PC-3 (cell line): ENCODE measurements at regions not wholly inside any gene's neighbourhood (a gene's known extent, or its start where the extent isn't known, plus 50 kb on each side); places are given as distances from the start of the nearest gene placed in this dataset.

ENCODE experiments used
- ATAC-seq: fragments of 200-7000 bp; cut with Tn5 transposase; 2 replicates; pipeline ENCODE4 v1.9.1; 2020; ENCODE audit warnings: mild to moderate bottlenecking, moderate library complexity
- BruUV-seq: library from RNA; stranded (reverse); fragments of 400-500 nt; replicated peaks from 2 replicates; lab custom pipeline; 2021; lab: Mats Ljungman, UMichigan
- CTCF ChIA-PET: fragments of 300-600 bp; sonication (Branson Sonifier 250); formaldehyde crosslinking; loops from one replicate; lab custom pipeline; 2022; ENCODE audit warnings: antibody characterized with exemption; lab: Charles Lee
- POLR2A ChIA-PET: fragments of 300-600 bp; sonication (Branson Sonifier 250); formaldehyde crosslinking; loops from one replicate; lab custom pipeline; 2022; ENCODE audit warnings: antibody characterized with exemption; ENCODE audit not compliant: unreplicated experiment; lab: Charles Lee
- DNase-seq: peaks from one replicate; pipeline ENCODE4 v3.0.0-alpha.2; 2015
- H2AFZ ChIP-seq: fragments of 300-600 bp; sonication (generic); 2 replicates; pipeline ENCODE4 v1.6.0; 2016; ENCODE audit warnings: antibody characterized with exemption, low read length
- H3F3A ChIP-seq: fragments of 300-600 bp; sonication (generic); one replicate; pipeline ENCODE4 v1.6.0; 2017; ENCODE audit warnings: antibody characterized with exemption, low read length, control low read depth, mild to moderate bottlenecking; ENCODE audit not compliant: unreplicated experiment
- H3K27ac ChIP-seq: fragments of 300-600 bp; sonication (generic); 2 replicates; pipeline ENCODE4 v1.5.1; 2016; ENCODE audit warnings: mild to moderate bottlenecking, low read length
- H3K27me3 ChIP-seq: fragments of 300-600 bp; sonication (generic); 2 replicates; pipeline ENCODE4 v1.6.1; 2016; ENCODE audit warnings: low read length, mixed read lengths
- H3K36me3 ChIP-seq: fragments of 300-600 bp; sonication (generic); 2 replicates; pipeline ENCODE4 v1.6.1; 2016; ENCODE audit warnings: low read depth, mixed run types, low read length, mixed read lengths
- H3K4me1 ChIP-seq: fragments of 300-600 bp; sonication (generic); 2 replicates; pipeline ENCODE4 v1.5.1; 2016; ENCODE audit warnings: low read length; ENCODE audit not compliant: insufficient read depth
- H3K4me2 ChIP-seq: fragments of 300-600 bp; sonication (generic); 2 replicates; pipeline ENCODE4 v1.6.0; 2016; ENCODE audit warnings: low read length
- H3K4me3 ChIP-seq: fragments of 300-600 bp; sonication (generic); 2 replicates; pipeline ENCODE4 v1.5.1; 2016; ENCODE audit warnings: mild to moderate bottlenecking, low read length, mixed read lengths
- H3K79me2 ChIP-seq: fragments of 300-600 bp; sonication (generic); 2 replicates; pipeline ENCODE4 v1.6.1; 2017; ENCODE audit warnings: low read length, mixed read lengths
- H3K9ac ChIP-seq: fragments of 300-600 bp; sonication (generic); 2 replicates; pipeline ENCODE4 v1.6.0; 2016; ENCODE audit warnings: mild to moderate bottlenecking, low read length
- H3K9me2 ChIP-seq: fragments of 300-600 bp; sonication (generic); replicated peaks from 2 replicates; pipeline ENCODE4 v1.6.1; 2016; ENCODE audit warnings: mixed run types, low read length, mixed read lengths
- H3K9me3 ChIP-seq: fragments of 300-600 bp; sonication (generic); 2 replicates; pipeline ENCODE4 v1.6.1; 2016; ENCODE audit warnings: low read length, mixed read lengths
- H4K20me1 ChIP-seq: fragments of 300-600 bp; sonication (generic); 2 replicates; pipeline ENCODE4 v1.6.1; 2016; ENCODE audit warnings: low read length, mixed read lengths
- EZH2 ChIP-seq: fragments of 300-600 bp; sonication (generic); IDR thresholded peaks from one replicate; pipeline ENCODE4 v1.6.1; 2017; ENCODE audit warnings: antibody characterized with exemption, mild to moderate bottlenecking, low read length; ENCODE audit not compliant: unreplicated experiment
- EZH2phosphoT487 ChIP-seq: fragments of 300-600 bp; sonication (generic); IDR thresholded peaks from 2 replicates; pipeline ENCODE4 v1.6.1; 2018; ENCODE audit warnings: mild to moderate bottlenecking, antibody characterized with exemption, low read length, borderline replicate concordance
- intact Hi-C: fragments of 100-400 bp; cut with micrococcal nuclease; formaldehyde crosslinking; loops from 2 replicates; pipeline ENCODE4 v1.9.0; 2023
- TF ChIP-seq, protein P1 (sequence below): fragments of 300-600 bp; sonication (generic); conservative IDR thresholded peaks from 2 replicates; pipeline ENCODE4 v1.5.1; 2017; ENCODE audit warnings: antibody characterized with exemption, low read depth, mild to moderate bottlenecking, low read length

DNA sequence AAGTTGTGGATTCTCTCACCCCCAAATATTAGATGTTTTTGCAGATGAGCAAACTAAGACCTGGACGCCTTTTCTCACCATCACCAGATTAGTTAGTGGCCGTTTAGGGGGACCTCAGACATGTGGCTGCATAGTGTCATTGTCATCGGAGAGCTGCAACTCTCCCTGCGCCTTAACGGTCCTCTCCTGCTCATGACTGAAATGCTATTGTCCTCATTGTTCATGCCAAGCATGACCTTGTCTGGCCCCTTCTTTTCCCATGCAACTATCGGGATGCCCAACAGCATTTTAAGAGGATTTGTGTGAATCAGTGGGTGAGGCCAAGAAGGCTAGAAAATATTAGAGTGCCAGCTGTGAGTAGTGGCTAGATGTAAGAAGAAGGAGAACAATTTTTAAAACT is 174.2 kb downstream of the SOCS6 start:
- peaks cover 8% of the 10 kb centered on the region for H3K4me1 ChIP-seq

DNA sequence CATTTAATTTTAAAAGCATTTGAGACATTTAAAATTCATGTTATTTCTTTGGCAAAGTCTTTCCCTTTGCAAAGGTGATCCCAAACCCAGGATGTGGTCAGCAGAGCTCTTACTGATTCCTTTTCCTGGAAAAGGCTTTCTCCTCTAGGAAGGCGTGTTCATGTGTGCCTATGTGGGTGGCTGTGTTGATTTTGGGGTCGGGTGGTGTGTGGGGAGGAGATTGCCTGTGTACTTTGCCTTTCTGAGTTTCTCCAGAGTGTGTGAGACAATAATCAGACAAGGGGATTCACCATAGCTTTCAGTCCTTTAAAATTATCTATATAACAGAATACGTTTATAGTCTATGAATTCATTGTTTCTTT is 173.2 kb downstream of the SOCS6 start:
- intact Hi-C loops, result no loop called here
- ATAC-seq (no peak), DNase-seq (no peak)
- Histone ChIP-seq H3K4me1 (peaks cover 8% of the 10 kb centered on the region), H3K4me3 (no peak overlapping the region), H3K79me2 (no peaks in the 10 kb centered on the region), H2AFZ (no peak overlapping the region), H3K36me3 (no peaks in the 10 kb centered on the region), H3K4me2 (no peak overlapping the region), H4K20me1 (no peaks in the 10 kb centered on the region), H3K9me2 (no peaks in the 10 kb centered on the region), H3K9me3 (no peaks in the 10 kb centered on the region), H3K27me3 (no peaks in the 10 kb centered on the region), H3K9ac (no peak overlapping the region), H3F3A (no peaks in the 10 kb centered on the region), H3K27ac (no peak overlapping the region)
- ChIA-PET CTCF (no interaction called here), POLR2A (no interaction called here)
- no peak for TF ChIP-seq EZH2
- no peak for TF ChIP-seq EZH2phosphoT487
- TF ChIP-seq, protein P1, sequence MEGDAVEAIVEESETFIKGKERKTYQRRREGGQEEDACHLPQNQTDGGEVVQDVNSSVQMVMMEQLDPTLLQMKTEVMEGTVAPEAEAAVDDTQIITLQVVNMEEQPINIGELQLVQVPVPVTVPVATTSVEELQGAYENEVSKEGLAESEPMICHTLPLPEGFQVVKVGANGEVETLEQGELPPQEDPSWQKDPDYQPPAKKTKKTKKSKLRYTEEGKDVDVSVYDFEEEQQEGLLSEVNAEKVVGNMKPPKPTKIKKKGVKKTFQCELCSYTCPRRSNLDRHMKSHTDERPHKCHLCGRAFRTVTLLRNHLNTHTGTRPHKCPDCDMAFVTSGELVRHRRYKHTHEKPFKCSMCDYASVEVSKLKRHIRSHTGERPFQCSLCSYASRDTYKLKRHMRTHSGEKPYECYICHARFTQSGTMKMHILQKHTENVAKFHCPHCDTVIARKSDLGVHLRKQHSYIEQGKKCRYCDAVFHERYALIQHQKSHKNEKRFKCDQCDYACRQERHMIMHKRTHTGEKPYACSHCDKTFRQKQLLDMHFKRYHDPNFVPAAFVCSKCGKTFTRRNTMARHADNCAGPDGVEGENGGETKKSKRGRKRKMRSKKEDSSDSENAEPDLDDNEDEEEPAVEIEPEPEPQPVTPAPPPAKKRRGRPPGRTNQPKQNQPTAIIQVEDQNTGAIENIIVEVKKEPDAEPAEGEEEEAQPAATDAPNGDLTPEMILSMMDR, result no peak
- no TSS peak for BruUV-seq

More for the DNA sequence above, 174.2 kb downstream of the SOCS6 start:
- Histone ChIP-seq H3K36me3 (no peaks in the 10 kb centered on the region), H3K27me3 (no peaks in the 10 kb centered on the region), H3F3A (no peaks in the 10 kb centered on the region), H3K9ac (no peak overlapping the region), H2AFZ (no peak overlapping the region), H3K4me2 (no peak overlapping the region), H3K4me3 (no peak overlapping the region), H3K9me3 (no peaks in the 10 kb centered on the region), H3K27ac (no peak overlapping the region), H3K79me2 (no peaks in the 10 kb centered on the region), H4K20me1 (no peaks in the 10 kb centered on the region), H3K9me2 (no peaks in the 10 kb centered on the region)
- DNase-seq (no peak), ATAC-seq (no peak)
- ChIA-PET CTCF (no interaction called here), POLR2A (no interaction called here)
- no TSS peak for BruUV-seq
- TF ChIP-seq, protein P1, result no peak
- TF ChIP-seq EZH2, result no peak
- no peak for TF ChIP-seq EZH2phosphoT487
- intact Hi-C loops, result no loop called here

DNA sequence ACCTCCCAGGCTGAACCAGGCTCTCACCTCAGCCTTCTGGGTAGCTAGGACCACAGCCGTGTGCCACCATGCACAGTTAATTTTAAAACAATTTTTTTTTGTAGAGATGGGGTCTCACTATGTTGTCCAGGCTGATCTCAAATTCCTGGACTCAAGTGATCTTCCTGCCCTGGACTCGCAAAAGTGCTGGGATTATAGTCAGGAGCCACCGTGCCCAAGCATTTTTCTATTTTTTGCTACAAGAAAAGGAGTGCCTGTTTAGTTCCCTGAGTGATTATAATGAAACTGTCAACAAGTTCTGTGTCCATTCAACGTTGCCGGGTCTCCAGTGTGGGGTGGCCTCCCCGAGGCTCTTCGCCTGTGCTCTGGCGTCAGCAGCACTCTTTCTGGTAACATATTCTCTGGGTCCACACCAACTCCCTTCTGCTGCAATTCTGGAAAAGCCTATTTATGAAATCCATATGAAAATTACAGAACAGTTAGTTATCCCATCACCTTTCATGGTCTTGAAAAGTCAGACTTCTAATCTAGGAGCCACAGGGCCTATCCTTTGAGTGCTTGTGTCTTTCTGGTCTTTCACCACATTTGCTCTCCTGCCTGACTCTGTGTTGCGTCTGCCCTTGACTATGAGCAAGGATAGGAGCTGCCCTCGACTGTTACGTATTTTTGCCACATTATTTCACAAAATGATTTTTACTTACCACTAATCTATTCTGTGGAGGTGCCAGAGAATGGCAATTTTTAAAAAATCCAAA is 172.7 kb downstream of the SOCS6 start:
- POLR2A ChIA-PET, result no interaction called here
- Histone ChIP-seq H3K4me1 (peaks cover 8% of the 10 kb centered on the region), H4K20me1 (no peaks in the 10 kb centered on the region), H3K9me2 (no peaks in the 10 kb centered on the region), H3K79me2 (no peaks in the 10 kb centered on the region), H3K4me2 (no peak overlapping the region), H3K27ac (no peak overlapping the region), H2AFZ (no peak overlapping the region), H3F3A (no peaks in the 10 kb centered on the region), H3K27me3 (no peaks in the 10 kb centered on the region), H3K4me3 (no peak overlapping the region), H3K9ac (no peak overlapping the region), H3K36me3 (no peaks in the 10 kb centered on the region), H3K9me3 (no peaks in the 10 kb centered on the region)
- TF ChIP-seq, protein P1, result no peak
- TF ChIP-seq EZH2phosphoT487 (no peak), EZH2 (no peak)
- intact Hi-C loops, result no loop called here
- ATAC-seq (no peak), DNase-seq (no peak)
- BruUV-seq, result no TSS peak
- CTCF ChIA-PET, result no interaction called here
